ENCODE measurements at regions not wholly inside any gene's neighbourhood (a gene's known extent, or its start where the extent isn't known, plus 50 kb on each side); places are given as distances from the start of the nearest gene placed in this dataset.

DNA sequence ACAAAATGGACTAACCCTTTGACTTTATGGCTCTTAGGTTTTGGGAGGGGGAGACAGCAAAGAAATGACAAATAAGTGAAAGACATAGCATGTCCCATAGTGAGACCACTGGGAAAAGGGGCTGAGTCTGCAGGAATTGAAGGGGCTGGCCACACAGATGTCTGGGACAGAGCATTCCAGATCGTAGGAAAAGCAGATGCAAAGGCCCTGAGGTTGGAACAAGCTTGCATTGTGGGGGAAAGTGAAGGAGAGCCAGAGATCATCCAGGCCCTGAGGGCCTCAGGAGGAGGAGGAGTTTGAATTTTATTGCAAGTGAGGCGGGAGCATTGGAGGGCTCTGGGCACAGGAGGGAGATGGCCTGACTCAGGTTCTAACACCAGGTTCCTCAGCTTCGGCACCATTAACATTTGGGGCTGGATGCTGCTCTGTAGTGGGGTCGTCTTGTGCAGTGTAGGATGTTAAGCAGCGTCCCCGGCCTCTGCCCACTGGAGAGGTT lies 97.5 kb downstream of the CEBPB start:
- no peak for DNase-seq

DNA sequence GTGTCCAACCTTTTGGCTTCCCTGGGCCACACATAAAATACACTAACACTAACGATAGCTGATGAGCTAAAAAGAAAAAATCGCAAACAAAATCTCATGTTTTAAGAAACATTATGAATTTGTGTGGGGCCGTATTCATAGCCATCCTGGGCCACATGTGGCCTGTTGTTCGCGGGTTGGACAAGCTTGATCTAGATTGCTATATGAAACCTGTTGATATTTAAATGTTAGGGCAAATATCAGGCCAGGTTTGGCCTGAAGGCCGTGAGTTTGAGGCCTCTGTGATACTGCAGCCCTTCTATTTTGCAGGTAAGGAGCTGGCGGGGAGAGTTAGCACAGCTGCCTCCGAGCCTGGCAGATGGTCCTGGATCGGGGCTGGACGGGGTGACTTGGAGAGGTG lies 99.0 kb downstream of the CEBPB start:
- DNase-seq: no peak

DNA sequence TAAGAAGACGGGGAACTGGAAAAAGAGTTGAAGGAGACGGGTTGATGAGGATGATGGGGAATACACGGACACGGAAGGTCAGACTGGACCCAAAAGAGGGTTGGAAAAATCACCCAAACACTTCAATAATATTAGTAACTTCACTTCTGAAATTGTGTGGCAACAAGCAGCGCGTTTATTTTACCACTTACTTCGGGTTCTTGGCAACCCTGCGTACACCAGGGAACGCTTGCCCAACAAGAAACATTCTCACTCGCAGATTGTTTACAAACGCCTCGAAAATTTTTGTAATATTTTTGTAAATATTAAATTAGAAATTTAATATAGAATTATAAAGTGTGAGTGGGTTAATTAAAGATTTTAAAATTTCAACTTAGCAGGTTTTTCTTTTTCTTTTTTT lies 99.5 kb downstream of the CEBPB start:
- no peak for DNase-seq

- DNase-seq: no peak
Observed at GRCh38 chr20:50290808-50291207, 100.2 kb downstream of the CEBPB start.

GRCh38 chr20:50291254-50292078 lies 100.8 kb downstream of the CEBPB start:
- no peak for DNase-seq

DNA sequence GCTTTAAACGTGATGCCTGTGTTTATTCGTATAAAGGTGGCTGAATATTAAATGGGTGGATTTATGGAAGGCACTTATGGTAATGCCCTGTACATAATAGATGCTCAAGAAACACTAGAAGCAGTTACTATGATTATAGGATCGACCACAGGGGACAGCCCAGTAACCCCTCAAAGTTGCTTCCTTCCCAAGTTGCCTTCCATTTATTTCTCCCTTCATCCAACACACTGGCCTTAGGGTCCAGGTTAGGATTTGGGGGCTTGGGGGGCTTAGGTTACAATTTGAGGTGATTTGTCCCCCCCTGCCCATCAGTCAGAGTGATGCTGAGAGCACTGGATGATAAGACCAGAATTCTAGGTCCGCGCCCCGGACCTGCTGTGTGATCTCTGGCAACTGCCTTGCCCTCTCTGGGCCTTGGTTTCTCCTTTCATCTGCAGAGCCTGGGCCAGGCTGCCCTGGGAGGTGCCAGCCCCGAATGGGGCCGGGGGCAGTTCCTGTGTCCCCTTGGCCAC lies 101.5 kb downstream of the CEBPB start:
- no peak for DNase-seq

DNA sequence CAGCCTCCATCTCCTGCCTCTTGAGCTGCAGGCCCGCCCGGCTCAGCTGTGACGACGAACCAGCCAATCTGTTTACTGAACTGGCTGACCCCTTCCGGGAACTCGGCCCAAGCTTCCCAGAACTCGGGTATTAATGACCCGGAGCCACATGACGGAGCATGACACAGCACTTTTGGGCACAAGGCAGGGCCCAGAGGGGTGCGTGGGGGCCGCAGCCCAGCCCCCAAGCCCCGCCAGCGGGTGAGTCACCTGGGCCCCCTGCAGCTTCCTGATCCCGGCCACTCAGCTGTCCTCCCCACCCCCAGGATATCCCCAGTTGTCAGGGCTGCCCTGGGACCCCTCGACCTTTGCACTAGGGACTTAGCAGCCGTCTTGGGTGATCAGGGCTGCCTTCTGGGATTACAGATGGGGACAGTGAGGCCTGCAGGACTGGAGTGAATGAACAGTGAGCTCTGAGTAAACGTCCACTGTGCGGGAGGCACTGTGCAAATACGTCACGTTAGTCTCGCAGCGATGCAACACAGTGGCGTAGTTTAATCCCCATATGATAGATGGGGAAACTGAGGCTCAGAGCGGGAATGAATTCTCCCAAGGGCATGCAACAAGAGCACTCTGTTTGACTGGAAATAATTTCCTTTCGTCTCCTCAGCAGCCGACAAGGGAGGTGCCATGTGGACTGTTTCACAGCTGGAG lies 102.1 kb downstream of the CEBPB start:
- DNase-seq: no peak

- no peak for DNase-seq
Observed at GRCh38 chr20:50293284-50294139, 102.9 kb downstream of the CEBPB start.

DNA sequence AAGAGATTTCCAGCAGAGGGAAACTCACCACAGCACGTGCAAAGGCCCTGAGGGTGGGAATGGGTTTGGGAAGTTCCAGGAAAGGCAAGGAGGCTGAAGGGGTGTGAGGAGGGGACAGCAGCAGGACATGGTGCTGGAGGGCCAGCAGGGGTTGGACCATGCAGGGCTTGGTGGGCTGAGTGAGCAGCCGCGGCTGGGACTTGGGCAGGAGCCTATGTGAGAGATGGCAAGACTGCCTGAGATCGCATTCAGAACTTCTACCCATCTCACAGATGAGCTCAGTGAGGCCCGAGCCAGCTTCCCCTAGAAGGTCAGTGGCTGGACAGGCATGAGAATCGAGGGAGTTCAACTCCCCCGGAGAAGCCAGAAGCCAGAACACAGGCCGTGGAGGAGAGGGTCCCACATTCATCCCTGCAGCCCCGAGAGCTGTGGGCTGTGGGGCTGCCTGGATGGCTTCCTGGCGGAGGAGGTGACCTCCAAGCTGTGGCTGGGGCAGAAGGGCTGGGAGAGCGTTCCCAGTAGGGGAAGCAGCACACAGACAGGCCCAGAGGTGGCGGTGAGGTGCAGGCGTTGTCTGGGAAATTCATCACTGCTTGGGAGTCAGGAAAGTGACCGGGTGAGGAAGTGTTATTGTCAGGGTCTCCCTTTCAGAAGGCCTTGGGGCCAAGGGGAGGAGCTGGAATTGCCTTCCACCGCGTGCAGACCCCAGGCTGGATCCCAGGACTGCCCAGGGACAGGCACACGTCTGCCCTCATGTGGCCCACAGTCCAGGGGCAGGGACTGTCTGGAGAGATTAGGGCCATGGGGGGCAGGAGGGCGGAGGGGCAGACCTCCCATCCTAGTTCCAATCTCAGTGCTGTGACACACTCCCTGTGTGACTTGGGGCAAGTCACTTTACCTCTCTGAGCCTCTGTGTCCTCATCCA lies 103.8 kb downstream of the CEBPB start:
- no peak for DNase-seq

- no peak for DNase-seq
Observed at GRCh38 chr20:50295345-50295744, 104.7 kb downstream of the CEBPB start.

GRCh38 chr20:50295762-50296449 lies 105.3 kb downstream of the CEBPB start:
- no peak for DNase-seq

DNA sequence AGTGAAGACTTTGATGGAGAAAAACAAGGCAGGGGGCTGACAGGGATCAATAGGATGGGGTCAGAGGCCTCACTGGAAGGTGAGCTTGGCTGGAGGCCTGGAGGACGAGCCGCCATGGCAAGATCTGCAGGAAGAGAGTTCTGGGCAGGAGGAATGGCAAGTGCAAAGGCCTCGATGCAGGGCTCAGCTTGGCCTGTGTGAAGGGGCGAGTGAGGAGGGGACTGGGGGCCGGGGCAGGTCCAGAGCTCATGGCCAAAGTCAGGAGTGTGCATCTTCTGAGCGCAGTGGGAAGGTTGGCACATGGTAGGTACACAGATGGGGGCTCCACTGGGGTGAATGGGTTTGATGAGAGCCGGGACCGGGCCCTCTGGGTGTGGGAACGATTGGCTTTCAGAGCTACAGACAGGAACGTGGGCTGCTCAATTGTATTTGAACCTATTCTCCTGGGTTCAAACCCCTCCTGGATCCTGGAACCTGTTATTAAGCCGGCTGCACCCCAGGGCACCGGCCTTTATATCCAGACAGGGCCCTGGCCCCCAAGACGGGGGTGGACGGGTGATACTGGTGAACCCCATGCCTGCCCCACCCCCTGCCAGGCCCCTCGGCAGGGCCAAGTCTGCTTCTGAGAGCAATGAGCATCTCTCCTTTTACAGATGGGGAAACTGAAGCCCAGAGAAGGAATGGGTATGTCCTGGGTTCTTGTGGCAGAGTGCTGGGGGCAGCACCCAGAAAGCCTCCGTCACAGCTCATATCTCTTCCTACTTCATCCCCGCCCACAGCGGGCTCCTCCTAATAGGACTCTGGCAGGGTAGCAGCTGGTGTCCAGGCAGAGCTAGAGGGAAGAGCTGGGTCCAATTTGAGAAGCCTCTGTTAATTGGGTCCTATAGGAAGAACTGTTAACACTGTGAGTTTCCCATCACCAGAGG lies 106.1 kb downstream of the CEBPB start:
- no peak for DNase-seq

GRCh38 chr20:50297498-50298376 lies 107.1 kb downstream of the CEBPB start:
- DNase-seq: no peak

DNA sequence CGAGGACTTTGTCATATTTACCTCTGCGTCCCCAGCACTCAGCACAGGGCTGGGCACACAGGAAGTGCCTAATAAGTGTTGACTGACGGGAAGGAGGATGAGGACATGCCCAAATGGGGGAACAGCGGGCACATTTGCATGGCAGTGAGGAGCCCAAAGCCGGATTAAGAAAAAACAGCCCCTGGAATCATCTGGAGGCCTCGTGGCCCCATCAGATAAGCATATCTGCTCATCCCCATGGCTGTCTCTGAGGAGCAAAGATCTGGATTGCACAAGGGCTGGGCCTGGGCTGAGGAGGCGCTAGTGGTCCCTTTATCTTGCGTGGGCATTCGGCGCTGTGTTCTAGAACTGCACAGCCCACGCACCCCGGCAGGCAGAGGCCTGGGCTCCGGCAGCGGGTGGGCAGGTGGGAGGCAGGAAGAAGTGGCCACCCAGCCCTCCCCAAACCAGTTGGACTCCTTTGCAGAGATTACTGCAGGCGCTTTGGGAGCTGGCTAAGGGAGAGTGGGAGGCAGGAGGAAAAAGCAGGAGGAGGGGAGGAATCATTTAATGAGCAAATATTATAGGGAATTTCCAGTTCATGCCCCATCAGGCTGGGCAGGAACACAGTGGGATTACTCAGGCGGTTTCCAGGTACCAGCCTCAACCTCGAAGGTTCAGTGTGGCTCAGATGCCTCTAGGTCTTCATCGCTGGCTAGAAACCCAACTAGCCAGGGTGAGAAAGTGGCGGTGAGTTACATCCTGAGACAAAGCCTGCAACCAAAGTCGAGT lies 108.1 kb downstream of the CEBPB start:
- no peak for DNase-seq

- no peak for DNase-seq
Observed at GRCh38 chr20:50299325-50299629, 108.6 kb downstream of the CEBPB start.

DNA sequence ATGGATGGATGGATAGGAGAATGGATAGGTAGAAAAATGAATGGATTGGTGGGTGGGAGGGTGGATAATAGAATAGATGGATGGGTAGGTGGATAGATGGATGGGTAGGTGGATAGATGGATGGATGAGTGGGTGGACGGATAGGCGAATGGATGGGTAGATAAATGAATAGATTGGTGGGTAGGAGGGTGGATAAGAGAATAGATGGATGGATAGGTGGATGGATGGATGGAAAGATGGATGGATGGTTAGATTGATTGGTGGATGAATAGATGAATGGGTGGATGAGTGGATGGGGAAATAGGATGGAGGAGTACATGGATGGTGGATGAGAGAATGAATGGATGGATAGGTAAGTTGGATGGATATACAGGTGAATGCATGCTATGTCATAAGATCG lies 110.5 kb downstream of the CEBPB start:
- DNase-seq: no peak

DNA sequence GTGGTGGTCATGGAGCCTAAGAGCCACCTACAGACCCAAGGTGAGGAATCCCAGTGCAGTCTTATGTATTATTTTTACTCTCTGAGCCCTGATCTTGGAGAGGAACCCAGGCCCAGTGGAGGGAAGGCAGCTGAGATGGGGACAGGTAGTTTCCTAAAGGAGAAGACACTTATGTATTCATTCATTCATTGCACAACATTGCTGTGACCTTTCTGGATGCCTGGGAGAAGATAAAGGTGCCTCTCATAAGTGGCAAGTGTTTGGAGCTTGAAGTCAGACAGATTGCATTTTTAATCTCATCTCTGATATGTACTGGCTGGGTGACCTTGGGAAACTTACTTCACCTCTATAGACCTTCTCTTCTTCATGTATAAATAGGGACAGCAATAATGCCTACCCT lies 111.1 kb downstream of the CEBPB start:
- DNase-seq: no peak

DNA sequence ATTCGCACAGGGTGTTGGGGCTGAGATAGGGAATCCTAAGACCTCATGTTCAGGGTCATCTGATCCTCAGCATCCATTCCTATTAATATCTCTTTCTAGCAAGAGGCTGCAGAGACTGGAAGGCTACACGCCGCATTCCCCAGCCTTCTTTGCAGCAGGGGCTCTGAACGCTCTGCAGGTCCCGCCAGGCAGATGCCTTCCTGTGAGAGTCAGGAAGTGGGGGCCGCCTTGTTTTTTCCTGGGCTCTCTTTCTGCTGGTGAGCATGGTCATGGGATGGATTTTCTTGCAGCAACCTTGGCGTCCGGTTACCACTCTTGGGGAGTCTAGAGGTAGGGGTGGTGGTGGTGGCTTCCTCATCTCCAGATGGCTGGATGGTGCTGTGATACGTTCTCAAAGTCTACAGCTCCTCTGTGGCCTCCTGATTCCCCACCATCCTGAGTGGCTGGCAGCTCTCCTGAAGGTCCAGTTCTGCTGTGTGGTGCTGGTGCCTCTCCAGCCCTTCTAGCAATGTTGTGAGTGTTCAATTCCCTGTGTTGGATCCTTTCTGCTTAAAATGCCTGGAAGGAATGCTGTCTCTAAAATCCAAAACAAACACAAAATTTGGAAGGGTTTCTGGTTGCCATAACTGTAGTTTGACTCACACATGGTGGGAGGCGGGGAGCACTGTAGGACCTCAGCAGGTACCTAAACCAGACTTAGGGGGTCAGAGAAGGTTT lies 111.9 kb downstream of the CEBPB start:
- no peak for DNase-seq

All from CD4-positive, alpha-beta T cell treated with Interleukin-17A for 1 hour (primary cell).